ENCODE measurements at regions not wholly inside any gene's neighbourhood (a gene's known extent, or its start where the extent isn't known, plus 50 kb on each side); places are given as distances from the start of the nearest gene placed in this dataset.

GRCh38 chr2:187934236-187934635 is 357.4 kb upstream of the GULP1 start:
- TF ChIP-seq EZH2 (IDR thresholded peaks at IDR 0.05) (no peak), POLR2AphosphoS5 (IDR thresholded peaks at IDR 0.05; ENCODE audit: borderline replicate concordance, low read depth, low read length) (no peak)
